ENCODE measurements at regions not wholly inside any gene's neighbourhood (a gene's known extent, or its start where the extent isn't known, plus 50 kb on each side); places are given as distances from the start of the nearest gene placed in this dataset.
"Not testable (repeated sequence)": the region's sequence is repeated elsewhere in the genome, so short reads cannot be mapped to it uniquely, and the experiment has no call there.

- DNase-seq (ENCODE audit: low read depth in 6 of 9, low spot score in 9 of 9), result no peak
- Histone ChIP-seq H3K27ac (ENCODE audit: low read depth in 1 of 2, low read length in 1 of 2) (no peak overlapping the region), H3K9me3 (ENCODE audit: control insufficient read depth in 2 of 2, insufficient read depth in 1 of 2, low read length in 1 of 2) (no peaks in the 10 kb centered on the region), H3K36me3 (ENCODE audit: control insufficient read depth in 2 of 2, insufficient read depth in 2 of 2, low read length in 1 of 2) (no peaks in the 10 kb centered on the region), H3K27me3 (ENCODE audit: control insufficient read depth in 2 of 2, insufficient read depth in 1 of 2, low read length in 1 of 2) (no peaks in the 10 kb centered on the region), H3K4me1 (ENCODE audit: control insufficient read depth in 2 of 2, insufficient read depth in 2 of 2, low read length in 2 of 2) (no peaks in the 10 kb centered on the region), H3K4me3 (ENCODE audit: low read length in 2 of 2) (no peak overlapping the region)
Observed at GRCh38 chr3:86887876-86888275, 103.1 kb downstream of the VGLL3 start.

- H3K27me3 ChIP-seq (ENCODE audit: control insufficient read depth in 2 of 2, insufficient read depth in 1 of 2, low read length in 1 of 2), result no peaks in the 10 kb centered on the region
- DNase-seq (ENCODE audit: low read depth in 6 of 9, low spot score in 9 of 9), result no peak
- no peak overlapping the region for H3K4me3 ChIP-seq (ENCODE audit: low read length in 2 of 2)
- no peaks in the 10 kb centered on the region for H3K36me3 ChIP-seq (ENCODE audit: control insufficient read depth in 2 of 2, insufficient read depth in 2 of 2, low read length in 1 of 2)
- no peak overlapping the region for H3K27ac ChIP-seq (ENCODE audit: low read depth in 1 of 2, low read length in 1 of 2)
- no peaks in the 10 kb centered on the region for H3K9me3 ChIP-seq (ENCODE audit: control insufficient read depth in 2 of 2, insufficient read depth in 1 of 2, low read length in 1 of 2)
- WGBS, result 94% methylated on average over 6 of the region's 6 CpGs
- H3K4me1 ChIP-seq (ENCODE audit: control insufficient read depth in 2 of 2, insufficient read depth in 2 of 2, low read length in 2 of 2), result no peaks in the 10 kb centered on the region
Observed at GRCh38 chr3:86880066-86880465, 110.9 kb downstream of the VGLL3 start.

GRCh38 chr3:86876504-86877181 lies 114.3 kb downstream of the VGLL3 start:
- H3K27me3 ChIP-seq (ENCODE audit: control insufficient read depth in 2 of 2, insufficient read depth in 1 of 2, low read length in 1 of 2); H3K4me3 ChIP-seq (ENCODE audit: low read length in 2 of 2); H3K4me1 ChIP-seq (ENCODE audit: control insufficient read depth in 2 of 2, insufficient read depth in 2 of 2, low read length in 2 of 2); H3K9me3 ChIP-seq (ENCODE audit: control insufficient read depth in 2 of 2, insufficient read depth in 1 of 2, low read length in 1 of 2); DNase-seq (ENCODE audit: low read depth in 6 of 9, low spot score in 9 of 9); H3K27ac ChIP-seq (ENCODE audit: low read depth in 1 of 2, low read length in 1 of 2); H3K36me3 ChIP-seq (ENCODE audit: control insufficient read depth in 2 of 2, insufficient read depth in 2 of 2, low read length in 1 of 2): not testable (repeated sequence)
- WGBS, result 74% methylated on average over 5 of the region's 5 CpGs

- H3K4me3 ChIP-seq (ENCODE audit: low read length in 2 of 2); H3K4me1 ChIP-seq (ENCODE audit: control insufficient read depth in 2 of 2, insufficient read depth in 2 of 2, low read length in 2 of 2); H3K27me3 ChIP-seq (ENCODE audit: control insufficient read depth in 2 of 2, insufficient read depth in 1 of 2, low read length in 1 of 2); DNase-seq (ENCODE audit: low read depth in 6 of 9, low spot score in 9 of 9); H3K36me3 ChIP-seq (ENCODE audit: control insufficient read depth in 2 of 2, insufficient read depth in 2 of 2, low read length in 1 of 2); H3K27ac ChIP-seq (ENCODE audit: low read depth in 1 of 2, low read length in 1 of 2); H3K9me3 ChIP-seq (ENCODE audit: control insufficient read depth in 2 of 2, insufficient read depth in 1 of 2, low read length in 1 of 2): not testable (repeated sequence)
- whole genome bisulfite sequencing, result 93% methylated on average over 1 of the region's 1 CpG
Observed at GRCh38 chr3:86874790-86875189, 116.2 kb downstream of the VGLL3 start.

- H3K4me1 ChIP-seq (ENCODE audit: control insufficient read depth in 2 of 2, insufficient read depth in 2 of 2, low read length in 2 of 2), result no peaks in the 10 kb centered on the region
- H3K4me3 ChIP-seq (ENCODE audit: low read length in 2 of 2), result no peak overlapping the region
- DNase-seq (ENCODE audit: low read depth in 6 of 9, low spot score in 9 of 9), result no peak
- H3K36me3 ChIP-seq (ENCODE audit: control insufficient read depth in 2 of 2, insufficient read depth in 2 of 2, low read length in 1 of 2), result no peaks in the 10 kb centered on the region
- WGBS, result 85% methylated on average over 4 of the region's 4 CpGs
- H3K27me3 ChIP-seq (ENCODE audit: control insufficient read depth in 2 of 2, insufficient read depth in 1 of 2, low read length in 1 of 2), result no peaks in the 10 kb centered on the region
- no peak overlapping the region for H3K27ac ChIP-seq (ENCODE audit: low read depth in 1 of 2, low read length in 1 of 2)
- no peaks in the 10 kb centered on the region for H3K9me3 ChIP-seq (ENCODE audit: control insufficient read depth in 2 of 2, insufficient read depth in 1 of 2, low read length in 1 of 2)
Observed at GRCh38 chr3:86869566-86869965, 121.4 kb downstream of the VGLL3 start.

- Histone ChIP-seq H3K4me1 (ENCODE audit: control insufficient read depth in 2 of 2, insufficient read depth in 2 of 2, low read length in 2 of 2) (no peaks in the 10 kb centered on the region), H3K9me3 (ENCODE audit: control insufficient read depth in 2 of 2, insufficient read depth in 1 of 2, low read length in 1 of 2) (no peaks in the 10 kb centered on the region), H3K36me3 (ENCODE audit: control insufficient read depth in 2 of 2, insufficient read depth in 2 of 2, low read length in 1 of 2) (no peaks in the 10 kb centered on the region), H3K27ac (ENCODE audit: low read depth in 1 of 2, low read length in 1 of 2) (no peak overlapping the region), H3K27me3 (ENCODE audit: control insufficient read depth in 2 of 2, insufficient read depth in 1 of 2, low read length in 1 of 2) (no peaks in the 10 kb centered on the region), H3K4me3 (ENCODE audit: low read length in 2 of 2) (no peak overlapping the region)
- no peak for DNase-seq (ENCODE audit: low read depth in 6 of 9, low spot score in 9 of 9)
- 95% methylated on average over 2 of the region's 2 CpGs for WGBS
Observed at GRCh38 chr3:86867982-86868381, 123.0 kb downstream of the VGLL3 start.

- no peaks in the 10 kb centered on the region for H3K9me3 ChIP-seq (ENCODE audit: control insufficient read depth in 2 of 2, insufficient read depth in 1 of 2, low read length in 1 of 2)
- no peaks in the 10 kb centered on the region for H3K27me3 ChIP-seq (ENCODE audit: control insufficient read depth in 2 of 2, insufficient read depth in 1 of 2, low read length in 1 of 2)
- 92% methylated on average over 3 of the region's 3 CpGs for WGBS
- no peak for DNase-seq (ENCODE audit: low read depth in 6 of 9, low spot score in 9 of 9)
- no peaks in the 10 kb centered on the region for H3K36me3 ChIP-seq (ENCODE audit: control insufficient read depth in 2 of 2, insufficient read depth in 2 of 2, low read length in 1 of 2)
- H3K4me3 ChIP-seq (ENCODE audit: low read length in 2 of 2), result no peak overlapping the region
- no peak overlapping the region for H3K27ac ChIP-seq (ENCODE audit: low read depth in 1 of 2, low read length in 1 of 2)
- H3K4me1 ChIP-seq (ENCODE audit: control insufficient read depth in 2 of 2, insufficient read depth in 2 of 2, low read length in 2 of 2), result no peaks in the 10 kb centered on the region
Observed at GRCh38 chr3:86865506-86865905, 125.4 kb downstream of the VGLL3 start.

- no peak for DNase-seq (ENCODE audit: low read depth in 6 of 9, low spot score in 9 of 9)
- Histone ChIP-seq H3K4me3 (ENCODE audit: low read length in 2 of 2) (no peak overlapping the region), H3K27me3 (ENCODE audit: control insufficient read depth in 2 of 2, insufficient read depth in 1 of 2, low read length in 1 of 2) (no peaks in the 10 kb centered on the region), H3K27ac (ENCODE audit: low read depth in 1 of 2, low read length in 1 of 2) (no peak overlapping the region), H3K36me3 (ENCODE audit: control insufficient read depth in 2 of 2, insufficient read depth in 2 of 2, low read length in 1 of 2) (no peaks in the 10 kb centered on the region), H3K4me1 (ENCODE audit: control insufficient read depth in 2 of 2, insufficient read depth in 2 of 2, low read length in 2 of 2) (no peaks in the 10 kb centered on the region), H3K9me3 (ENCODE audit: control insufficient read depth in 2 of 2, insufficient read depth in 1 of 2, low read length in 1 of 2) (no peaks in the 10 kb centered on the region)
- 100% methylated on average over 1 of the region's 1 CpG for WGBS
Observed at GRCh38 chr3:86856711-86857110, 134.2 kb downstream of the VGLL3 start.

- no peaks in the 10 kb centered on the region for H3K36me3 ChIP-seq (ENCODE audit: control insufficient read depth in 2 of 2, insufficient read depth in 2 of 2, low read length in 1 of 2)
- no peaks in the 10 kb centered on the region for H3K27me3 ChIP-seq (ENCODE audit: control insufficient read depth in 2 of 2, insufficient read depth in 1 of 2, low read length in 1 of 2)
- H3K4me1 ChIP-seq (ENCODE audit: control insufficient read depth in 2 of 2, insufficient read depth in 2 of 2, low read length in 2 of 2), result no peaks in the 10 kb centered on the region
- 88% methylated on average over 1 of the region's 1 CpG for WGBS
- no peak for DNase-seq (ENCODE audit: low read depth in 6 of 9, low spot score in 9 of 9)
- no peak overlapping the region for H3K4me3 ChIP-seq (ENCODE audit: low read length in 2 of 2)
- no peaks in the 10 kb centered on the region for H3K9me3 ChIP-seq (ENCODE audit: control insufficient read depth in 2 of 2, insufficient read depth in 1 of 2, low read length in 1 of 2)
- no peak overlapping the region for H3K27ac ChIP-seq (ENCODE audit: low read depth in 1 of 2, low read length in 1 of 2)
Observed at GRCh38 chr3:86849991-86850390, 141.0 kb downstream of the VGLL3 start.

GRCh38 chr3:86845726-86846125 lies 145.2 kb downstream of the VGLL3 start:
- no peak overlapping the region for H3K27ac ChIP-seq (ENCODE audit: low read depth in 1 of 2, low read length in 1 of 2)
- H3K4me3 ChIP-seq (ENCODE audit: low read length in 2 of 2), result no peak overlapping the region
- H3K4me1 ChIP-seq (ENCODE audit: control insufficient read depth in 2 of 2, insufficient read depth in 2 of 2, low read length in 2 of 2), result no peaks in the 10 kb centered on the region
- 86% methylated on average over 4 of the region's 4 CpGs for WGBS
- DNase-seq (ENCODE audit: low read depth in 6 of 9, low spot score in 9 of 9), result no peak
- H3K36me3 ChIP-seq (ENCODE audit: control insufficient read depth in 2 of 2, insufficient read depth in 2 of 2, low read length in 1 of 2), result no peaks in the 10 kb centered on the region
- no peaks in the 10 kb centered on the region for H3K27me3 ChIP-seq (ENCODE audit: control insufficient read depth in 2 of 2, insufficient read depth in 1 of 2, low read length in 1 of 2)
- no peaks in the 10 kb centered on the region for H3K9me3 ChIP-seq (ENCODE audit: control insufficient read depth in 2 of 2, insufficient read depth in 1 of 2, low read length in 1 of 2)
